SK-N-SH (cell line): ENCODE measurements at regions not wholly inside any gene's neighbourhood (a gene's known extent, or its start where the extent isn't known, plus 50 kb on each side); places are given as distances from the start of the nearest gene placed in this dataset.

ENCODE experiments used
- CTCF ChIA-PET: fragments of 300-600, 350-600 bp; formaldehyde crosslinking; extraction: SDS; loops from one replicate; lab custom pipeline; 2021; lab: Yijun Ruan, JAX
- POLR2A ChIA-PET: fragments of 350-600 bp; sonication (Branson Sonifier 250); formaldehyde crosslinking; extraction: SDS; loops from one replicate; lab custom pipeline; 2020; ENCODE audit warnings: antibody characterized with exemption, inconsistent platforms; lab: Yijun Ruan, JAX
- DNase-seq: peaks from one replicate; pipeline ENCODE4 v3.0.0; 2012
- H2AFZ ChIP-seq: fragments of 200-600 bp; sonication (generic); 2 replicates; pipeline ENCODE4 v1.8.1; 2016; ENCODE audit warnings: antibody characterized with exemption, mild to moderate bottlenecking, low read depth
- H3F3A ChIP-seq: fragments of 200-600 bp; sonication (generic); replicated peaks from 2 replicates; pipeline ENCODE3; 2016; ENCODE audit warnings: antibody characterized with exemption, mild to moderate bottlenecking; ENCODE audit not compliant: insufficient read depth
- H3K27ac ChIP-seq, 2 experiments: fragments of 200-500 bp in 1 of 2; fragments of 200-600 bp in 1 of 2; sonication (Bioruptor generic) in 1 of 2; sonication (generic), shearing (Covaris generic) in 1 of 2; 2 replicates each; pipeline versions ENCODE4 v1.5.1 to v1.6.1; 2014 to 2016; ENCODE audit warnings: low read depth in 2 of 2, inconsistent platforms in 1 of 2, low read length in 1 of 2, mild to moderate bottlenecking in 1 of 2, mixed read lengths in 1 of 2
- H3K27me3 ChIP-seq: fragments of 200-600 bp; sonication (generic), shearing (Covaris generic); 2 replicates; pipeline ENCODE4 v1.6.1; 2016; ENCODE audit warnings: mixed run types; ENCODE audit not compliant: insufficient read depth
- H3K36me3 ChIP-seq, 2 experiments: fragments of 200-500 bp in 1 of 2; fragments of 200-600 bp in 1 of 2; sonication (Bioruptor generic) in 1 of 2; sonication (generic) in 1 of 2; replicated peaks in 1 of 2; 2 replicates each; pipeline versions ENCODE3 to v1.5.1; 2014 to 2016; ENCODE audit warnings: low read length in 1 of 2, mild to moderate bottlenecking in 1 of 2; ENCODE audit not compliant: insufficient read depth in 2 of 2, control insufficient read depth in 1 of 2
- H3K4me1 ChIP-seq, 2 experiments: fragments of 200-500 bp in 1 of 2; fragments of 200-600 bp in 1 of 2; sonication (Bioruptor generic) in 1 of 2; sonication (generic), shearing (Covaris generic) in 1 of 2; 2 replicates each; pipeline versions ENCODE4 v1.5.1 to v1.6.1; 2014 to 2016; ENCODE audit warnings: low read depth in 1 of 2, low read length in 1 of 2, mixed run types in 1 of 2; ENCODE audit not compliant: insufficient read depth in 2 of 2, control insufficient read depth in 1 of 2
- H3K4me2 ChIP-seq: fragments of 200-600 bp; sonication (generic), shearing (Covaris generic); 2 replicates; pipeline ENCODE4 v1.6.1; 2017; ENCODE audit warnings: mixed run types
- H3K4me3 ChIP-seq, 2 experiments: fragments of 200-500 bp in 1 of 2; fragments of 200-600 bp in 1 of 2; sonication (Bioruptor generic) in 1 of 2; sonication (generic), shearing (Covaris generic) in 1 of 2; 2 replicates each; pipeline versions ENCODE4 v1.5.1 to v1.8.1; 2014 to 2016; ENCODE audit warnings: low read depth in 2 of 2, inconsistent platforms in 1 of 2, low read length in 1 of 2, mild to moderate bottlenecking in 1 of 2, mixed read lengths in 1 of 2, moderate library complexity in 1 of 2
- H3K79me2 ChIP-seq: fragments of 200-600 bp; sonication (generic); 2 replicates; pipeline ENCODE4 v1.8.1; 2017; ENCODE audit warnings: mild to moderate bottlenecking; ENCODE audit not compliant: insufficient read depth
- H3K9ac ChIP-seq: fragments of 200-600 bp; sonication (generic); 2 replicates; pipeline ENCODE4 v1.6.1; 2017; ENCODE audit warnings: mixed run types
- H3K9me2 ChIP-seq: fragments of 200-600 bp; sonication (generic); 2 replicates; pipeline ENCODE4 v1.6.1; 2017; ENCODE audit warnings: mixed run types
- H3K9me3 ChIP-seq: fragments of 200-600 bp; sonication (generic); 2 replicates; pipeline ENCODE4 v1.6.1; 2017; ENCODE audit warnings: mixed run types, mild to moderate bottlenecking, moderate library complexity
- H4K20me1 ChIP-seq: fragments of 200-600 bp; sonication (generic); 2 replicates; pipeline ENCODE4 v1.6.1; 2017; ENCODE audit warnings: mild to moderate bottlenecking, mixed run types; ENCODE audit not compliant: insufficient read depth
- EP300 ChIP-seq, 2 experiments: IDR thresholded peaks; 2 replicates each; pipeline versions ENCODE4 v1.4.0 to v1.6.1; 2012; ENCODE audit warnings: borderline replicate concordance in 1 of 2, low read depth in 1 of 2, low read length in 1 of 2
- EZH2phosphoT487 ChIP-seq: fragments of 200-600 bp; sonication (generic); IDR thresholded peaks from 2 replicates; pipeline ENCODE4 v1.6.1; 2017; ENCODE audit warnings: low read depth, mixed run types, mild to moderate bottlenecking, antibody characterized with exemption, moderate library complexity, borderline replicate concordance
- FOXM1 ChIP-seq: IDR thresholded peaks from 2 replicates; pipeline ENCODE4 v1.4.0; 2012; ENCODE audit warnings: low read depth, mild to moderate bottlenecking
- GATA2 ChIP-seq: sonication (generic); formaldehyde crosslinking; IDR thresholded peaks from 2 replicates; pipeline ENCODE4 v1.5.0; 2020; ENCODE audit warnings: mild to moderate bottlenecking, missing genetic modification reagents
- JUND ChIP-seq: IDR thresholded peaks from 2 replicates; pipeline ENCODE4 v1.4.0; 2012
- MEF2A ChIP-seq: IDR thresholded peaks from 2 replicates; pipeline ENCODE4 v1.4.0; 2012; ENCODE audit warnings: low read depth, borderline replicate concordance
- MXI1 ChIP-seq: IDR thresholded peaks from 2 replicates; pipeline ENCODE4 v1.6.1; 2012; ENCODE audit warnings: mild to moderate bottlenecking, low read depth, low read length, improper control_type of control experiment
- RXRA ChIP-seq: IDR thresholded peaks from 2 replicates; pipeline ENCODE4 v1.4.0; 2012; ENCODE audit warnings: low read depth, mild to moderate bottlenecking, borderline replicate concordance
- SIN3A ChIP-seq: IDR thresholded peaks from 2 replicates; pipeline ENCODE4 v1.6.1; 2012; ENCODE audit warnings: low read depth, mild to moderate bottlenecking, low read length, moderate library complexity, borderline replicate concordance
- TEAD4 ChIP-seq: IDR thresholded peaks from 2 replicates; pipeline ENCODE4 v1.4.0; 2012; ENCODE audit warnings: mild to moderate bottlenecking, borderline replicate concordance; ENCODE audit not compliant: insufficient read depth
- YY1 ChIP-seq: IDR thresholded peaks from 2 replicates; pipeline ENCODE4 v1.4.0; 2012; ENCODE audit warnings: low read depth, mild to moderate bottlenecking
- WGBS: methylation state at CpG from one replicate; pipeline ENCODE4 v1.1.6; 2017; ENCODE audit warnings: low lambda C conversion rate; 5-methylcytosine and 5-hydroxymethylcytosine counted together
- TF ChIP-seq, protein P1 (sequence below): IDR thresholded peaks from 2 replicates; pipeline ENCODE4 v1.4.0; 2012; ENCODE audit warnings: low read depth, borderline replicate concordance
- TF ChIP-seq, protein P2 (sequence below): IDR thresholded peaks from 2 replicates; pipeline ENCODE4; 2012

GRCh38 chr14:22428700-22429291 lies 160.2 kb downstream of the DAD1 start:
- Histone ChIP-seq H3K4me3 (no peak overlapping the region), H3F3A (peaks cover 12% of the 10 kb centered on the region), H3K4me2 (no peak overlapping the region), H3K36me3 (no peaks in the 10 kb centered on the region), H3K27me3 (peaks cover 29% of the 10 kb centered on the region; the same call in 1 of the 2 replicates), H3K9ac (no peak overlapping the region), H3K79me2 (no peaks in the 10 kb centered on the region), H4K20me1 (0 out of 2 replicates have a peak, but pooled peaks cover 3% of the 10 kb centered on the region), H3K27ac (no peak overlapping the region), H3K9me2 (no peaks in the 10 kb centered on the region), H3K4me1 (peaks cover 0 to 27% of the 10 kb centered on the region in 2 experiments; a peak in 3 of 4 replicates), H2AFZ (no peak overlapping the region), H3K9me3 (no peaks in the 10 kb centered on the region)
- no peak for DNase-seq
- ChIA-PET POLR2A (interaction anchor here (0.6 kb wide), 1 partner anchor 31 kb away, joined by 3 read pairs; no protein-coding TSS in a partner anchor), CTCF (interaction anchor here (1.2 kb wide), 1 partner anchor 344 kb away, joined by 3 read pairs; no protein-coding TSS in a partner anchor)
- TF ChIP-seq TEAD4: no peak
- TF ChIP-seq, protein P1, sequence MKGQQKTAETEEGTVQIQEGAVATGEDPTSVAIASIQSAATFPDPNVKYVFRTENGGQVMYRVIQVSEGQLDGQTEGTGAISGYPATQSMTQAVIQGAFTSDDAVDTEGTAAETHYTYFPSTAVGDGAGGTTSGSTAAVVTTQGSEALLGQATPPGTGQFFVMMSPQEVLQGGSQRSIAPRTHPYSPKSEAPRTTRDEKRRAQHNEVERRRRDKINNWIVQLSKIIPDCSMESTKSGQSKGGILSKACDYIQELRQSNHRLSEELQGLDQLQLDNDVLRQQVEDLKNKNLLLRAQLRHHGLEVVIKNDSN: peak; percentile 42; the same call in 1 of the 2 replicates
- WGBS: 33% methylated on average over 7 of the region's 7 CpGs

DNA sequence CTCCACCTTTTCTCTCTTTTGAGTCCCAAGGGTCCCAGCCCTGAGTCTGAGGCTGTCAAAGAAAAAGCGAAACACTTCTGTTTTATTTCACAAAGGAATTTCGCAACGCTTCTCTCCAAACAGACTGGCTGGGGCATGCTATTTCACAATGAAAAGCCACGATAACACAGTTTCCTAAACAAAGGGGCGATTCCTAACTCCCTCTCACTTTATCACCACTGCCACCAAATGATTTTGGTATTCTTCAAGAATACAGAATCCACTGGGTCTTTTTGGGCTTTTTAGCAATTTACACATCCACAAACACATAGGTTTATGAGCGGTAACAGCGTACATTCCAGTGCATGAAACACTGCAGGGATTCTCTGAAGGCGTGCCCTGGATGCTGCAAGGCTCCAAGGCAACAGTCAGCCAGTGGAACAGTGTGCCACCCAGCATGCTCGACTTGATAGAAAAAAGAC lies 161.2 kb downstream of the DAD1 start:
- no peak for DNase-seq
- H3K9me3 ChIP-seq: no peaks in the 10 kb centered on the region
- no peak overlapping the region for H3K27ac ChIP-seq
- H3K9ac ChIP-seq: no peak overlapping the region
- H2AFZ ChIP-seq: no peak overlapping the region
- TF ChIP-seq FOXM1 (no peak), RXRA (no peak), SIN3A (no peak)
- TF ChIP-seq, all 33 proteins: peak for 0
- no peak overlapping the region for H3K4me3 ChIP-seq
- POLR2A ChIA-PET: no interaction called here
- H3K4me1 ChIP-seq: peaks cover 0 to 17% of the 10 kb centered on the region in 2 experiments; a peak in 3 of 4 replicates
- H3K4me2 ChIP-seq: no peak overlapping the region
- H3K27me3 ChIP-seq: peaks cover 31% of the 10 kb centered on the region; the same call in 1 of the 2 replicates
- H3F3A ChIP-seq: peaks cover 5% of the 10 kb centered on the region
- no peaks in the 10 kb centered on the region for H3K79me2 ChIP-seq
- no peaks in the 10 kb centered on the region for H3K36me3 ChIP-seq
- no peaks in the 10 kb centered on the region for H4K20me1 ChIP-seq
- WGBS: 37% methylated on average over 9 of the region's 9 CpGs
- CTCF ChIA-PET: no interaction called here
- H3K9me2 ChIP-seq: no peaks in the 10 kb centered on the region

- no peaks in the 10 kb centered on the region for H3F3A ChIP-seq
- no peaks in the 10 kb centered on the region for H3K9me3 ChIP-seq
- no peaks in the 10 kb centered on the region for H4K20me1 ChIP-seq
- no peaks in the 10 kb centered on the region for H3K36me3 ChIP-seq
- no peak overlapping the region for H2AFZ ChIP-seq
- POLR2A ChIA-PET: no interaction called here
- no peak overlapping the region for H3K27ac ChIP-seq
- no peak for TF ChIP-seq FOXM1
- no peak for TF ChIP-seq EP300 (IDR thresholded peaks at IDR 0.05; ENCODE audit: borderline replicate concordance in 1 of 2, low read depth in 1 of 2, low read length in 1 of 2)
- no peak for TF ChIP-seq MEF2A
- TF ChIP-seq, protein P2, sequence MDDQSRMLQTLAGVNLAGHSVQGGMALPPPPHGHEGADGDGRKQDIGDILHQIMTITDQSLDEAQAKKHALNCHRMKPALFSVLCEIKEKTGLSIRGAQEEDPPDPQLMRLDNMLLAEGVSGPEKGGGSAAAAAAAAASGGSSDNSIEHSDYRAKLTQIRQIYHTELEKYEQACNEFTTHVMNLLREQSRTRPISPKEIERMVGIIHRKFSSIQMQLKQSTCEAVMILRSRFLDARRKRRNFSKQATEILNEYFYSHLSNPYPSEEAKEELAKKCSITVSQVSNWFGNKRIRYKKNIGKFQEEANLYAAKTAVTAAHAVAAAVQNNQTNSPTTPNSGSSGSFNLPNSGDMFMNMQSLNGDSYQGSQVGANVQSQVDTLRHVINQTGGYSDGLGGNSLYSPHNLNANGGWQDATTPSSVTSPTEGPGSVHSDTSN: no peak
- TF ChIP-seq EZH2phosphoT487: no peak
- TF ChIP-seq GATA2 (CRISPR knock-in tag): no peak
- TF ChIP-seq MXI1: no peak
- TF ChIP-seq JUND: no peak
- TF ChIP-seq YY1: no peak
- peaks cover 0 to 10% of the 10 kb centered on the region in 2 experiments; a peak in 1 of 4 replicates for H3K4me1 ChIP-seq
- H3K9ac ChIP-seq: no peak overlapping the region
- H3K79me2 ChIP-seq: no peaks in the 10 kb centered on the region
- H3K4me2 ChIP-seq: no peak overlapping the region
- no peak overlapping the region for H3K4me3 ChIP-seq
- peaks cover 31% of the 10 kb centered on the region; the same call in 1 of the 2 replicates for H3K27me3 ChIP-seq
- WGBS: 33% methylated on average over 7 of the region's 7 CpGs
- DNase-seq: no peak
- CTCF ChIA-PET: interaction anchor here (1.2 kb wide), 1 partner anchor 35 kb away, joined by 3 read pairs; no protein-coding TSS in a partner anchor
- no peaks in the 10 kb centered on the region for H3K9me2 ChIP-seq
Measured at GRCh38 chr14:22426711-22427110, 162.3 kb downstream of the DAD1 start.
